Osteoblast (primary cell): ENCODE measurements at regions not wholly inside any gene's neighbourhood (a gene's known extent, or its start where the extent isn't known, plus 50 kb on each side); places are given as distances from the start of the nearest gene placed in this dataset.

Source experiments
- DNase-seq: peaks from one replicate; pipeline ENCODE4 v3.0.0; 2011; ENCODE audit warnings: low spot score, mixed read lengths; ENCODE audit not compliant: insufficient read length; ENCODE audit errors: missing footprints
- H2AFZ ChIP-seq: 2 replicates; pipeline ENCODE4 v1.6.0; 2011; ENCODE audit warnings: mild to moderate bottlenecking, low read length
- H3K27ac ChIP-seq: 2 replicates; pipeline ENCODE4 v1.5.1; 2011; ENCODE audit warnings: mild to moderate bottlenecking, low read depth, low read length, moderate library complexity
- H3K27me3 ChIP-seq: 2 replicates; pipeline ENCODE4 v1.6.0; 2012; ENCODE audit warnings: mild to moderate bottlenecking, control low read depth, inconsistent platforms, low read length, moderate library complexity; ENCODE audit not compliant: insufficient read depth
- H3K36me3 ChIP-seq: 2 replicates; pipeline ENCODE4 v1.5.1; 2011; ENCODE audit warnings: mild to moderate bottlenecking, low read length, control low read depth, moderate library complexity; ENCODE audit not compliant: insufficient read depth
- H3K4me1 ChIP-seq: 2 replicates; pipeline ENCODE4 v1.5.1; 2011; ENCODE audit warnings: mild to moderate bottlenecking, low read length, control low read depth, moderate library complexity; ENCODE audit not compliant: insufficient read depth
- H3K4me2 ChIP-seq: 2 replicates; pipeline ENCODE4 v1.6.0; 2011; ENCODE audit warnings: mild to moderate bottlenecking, low read length; ENCODE audit not compliant: insufficient read depth
- H3K4me3 ChIP-seq: fragments of 200-600 bp; sonication (generic); 3 replicates; pipeline ENCODE4 v1.5.1; 2012; ENCODE audit warnings: mild to moderate bottlenecking, low read length, inconsistent platforms; ENCODE audit not compliant: insufficient read depth
- H3K79me2 ChIP-seq: 2 replicates; pipeline ENCODE4 v1.6.0; 2012; ENCODE audit warnings: mild to moderate bottlenecking, low read length, control low read depth, inconsistent platforms; ENCODE audit not compliant: insufficient read depth
- H3K9me3 ChIP-seq: 2 replicates; pipeline ENCODE4 v1.5.1; 2011; ENCODE audit warnings: low read depth, low read length, control low read depth
- H4K20me1 ChIP-seq: 2 replicates; pipeline ENCODE4 v1.6.0; 2012; ENCODE audit warnings: mild to moderate bottlenecking, low read length, control low read depth; ENCODE audit not compliant: insufficient read depth
- TF ChIP-seq, protein P1 (sequence below): IDR thresholded peaks from 2 replicates; pipeline ENCODE4 v1.5.1; 2011; ENCODE audit warnings: mild to moderate bottlenecking, low read depth, low read length, moderate library complexity; ENCODE audit errors: extremely low read depth

DNA sequence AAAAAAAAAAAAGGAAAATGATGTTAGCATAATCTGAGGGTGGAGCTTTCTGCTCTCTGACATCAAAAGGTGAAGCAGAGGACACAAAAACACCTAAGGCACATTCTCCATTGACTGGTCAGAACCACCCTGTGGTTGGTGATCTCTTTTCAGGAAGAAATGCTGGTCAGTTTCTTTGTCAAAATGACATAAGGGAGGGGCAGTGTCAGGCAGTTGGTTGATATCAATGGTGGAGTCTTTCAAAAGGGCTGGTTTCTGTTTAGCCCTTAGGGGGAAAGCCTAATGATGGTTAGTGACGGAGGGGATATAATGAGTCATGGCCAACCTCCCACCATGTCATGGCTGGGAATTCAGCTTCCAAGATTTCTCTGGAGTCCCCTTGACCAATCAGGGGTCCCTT is 185.9 kb upstream of the GBE1 start:
- Histone ChIP-seq H3K27ac (no peak overlapping the region), H3K36me3 (no peaks in the 10 kb centered on the region), H3K79me2 (no peaks in the 10 kb centered on the region), H3K9me3 (no peaks in the 10 kb centered on the region), H3K4me1 (no peaks in the 10 kb centered on the region), H3K27me3 (no peaks in the 10 kb centered on the region), H3K4me3 (no peak overlapping the region), H4K20me1 (no peaks in the 10 kb centered on the region), H2AFZ (no peak overlapping the region), H3K4me2 (no peak overlapping the region)
- TF ChIP-seq, protein P1, sequence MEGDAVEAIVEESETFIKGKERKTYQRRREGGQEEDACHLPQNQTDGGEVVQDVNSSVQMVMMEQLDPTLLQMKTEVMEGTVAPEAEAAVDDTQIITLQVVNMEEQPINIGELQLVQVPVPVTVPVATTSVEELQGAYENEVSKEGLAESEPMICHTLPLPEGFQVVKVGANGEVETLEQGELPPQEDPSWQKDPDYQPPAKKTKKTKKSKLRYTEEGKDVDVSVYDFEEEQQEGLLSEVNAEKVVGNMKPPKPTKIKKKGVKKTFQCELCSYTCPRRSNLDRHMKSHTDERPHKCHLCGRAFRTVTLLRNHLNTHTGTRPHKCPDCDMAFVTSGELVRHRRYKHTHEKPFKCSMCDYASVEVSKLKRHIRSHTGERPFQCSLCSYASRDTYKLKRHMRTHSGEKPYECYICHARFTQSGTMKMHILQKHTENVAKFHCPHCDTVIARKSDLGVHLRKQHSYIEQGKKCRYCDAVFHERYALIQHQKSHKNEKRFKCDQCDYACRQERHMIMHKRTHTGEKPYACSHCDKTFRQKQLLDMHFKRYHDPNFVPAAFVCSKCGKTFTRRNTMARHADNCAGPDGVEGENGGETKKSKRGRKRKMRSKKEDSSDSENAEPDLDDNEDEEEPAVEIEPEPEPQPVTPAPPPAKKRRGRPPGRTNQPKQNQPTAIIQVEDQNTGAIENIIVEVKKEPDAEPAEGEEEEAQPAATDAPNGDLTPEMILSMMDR: no peak
- DNase-seq: no peak

DNA sequence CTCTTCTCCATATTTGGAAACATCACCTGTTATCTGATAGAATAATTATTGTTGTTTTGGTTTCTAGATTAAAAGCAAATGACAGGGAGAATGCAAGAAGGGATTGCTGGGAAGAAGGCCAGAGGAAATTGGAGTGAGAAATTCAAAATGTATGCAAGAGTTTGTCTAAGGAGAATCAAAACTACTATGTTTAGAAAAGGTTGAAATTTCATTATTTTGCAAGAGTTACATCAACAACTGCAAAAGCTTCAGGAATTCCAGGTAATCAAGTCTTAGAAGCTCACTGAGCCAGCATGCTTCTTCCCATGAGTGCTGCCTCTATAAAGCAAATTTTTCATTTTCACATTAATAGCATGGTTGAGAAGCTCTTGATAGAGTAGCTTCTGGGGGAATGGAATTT is 177.2 kb upstream of the GBE1 start:
- H3K4me2 ChIP-seq: no peak overlapping the region
- TF ChIP-seq, protein P1: no peak
- H2AFZ ChIP-seq: no peak overlapping the region
- no peak overlapping the region for H3K4me3 ChIP-seq
- no peaks in the 10 kb centered on the region for H3K36me3 ChIP-seq
- no peak for DNase-seq
- H3K27ac ChIP-seq: no peak overlapping the region
- no peaks in the 10 kb centered on the region for H3K4me1 ChIP-seq
- no peaks in the 10 kb centered on the region for H3K27me3 ChIP-seq
- H4K20me1 ChIP-seq: no peaks in the 10 kb centered on the region
- H3K79me2 ChIP-seq: no peaks in the 10 kb centered on the region
- H3K9me3 ChIP-seq: no peaks in the 10 kb centered on the region

DNA sequence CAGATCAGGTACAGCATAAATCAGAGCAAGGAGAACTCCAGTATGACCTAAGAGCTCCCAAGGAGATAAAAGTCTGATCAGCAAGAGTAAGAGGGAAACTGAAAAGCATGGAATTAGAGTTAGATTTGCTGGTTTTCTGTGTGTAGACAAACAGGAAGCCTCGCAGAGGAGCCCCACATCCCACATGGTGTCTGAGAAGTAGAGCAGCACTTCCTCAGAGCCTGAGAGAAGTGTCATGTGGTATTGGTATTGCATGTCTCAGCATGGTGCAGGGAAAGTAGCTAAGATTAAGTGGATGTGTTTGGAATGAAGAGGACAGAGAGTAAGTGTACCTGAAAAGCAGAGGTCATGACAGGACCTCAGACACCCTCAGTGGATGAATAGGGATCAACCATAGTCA is 175.4 kb upstream of the GBE1 start:
- H3K4me1 ChIP-seq: no peaks in the 10 kb centered on the region
- H3K4me3 ChIP-seq: no peak overlapping the region
- TF ChIP-seq, protein P1: no peak
- no peaks in the 10 kb centered on the region for H3K27me3 ChIP-seq
- no peaks in the 10 kb centered on the region for H3K36me3 ChIP-seq
- no peaks in the 10 kb centered on the region for H3K79me2 ChIP-seq
- no peaks in the 10 kb centered on the region for H4K20me1 ChIP-seq
- no peaks in the 10 kb centered on the region for H3K9me3 ChIP-seq
- no peak for DNase-seq
- no peak overlapping the region for H3K4me2 ChIP-seq
- H3K27ac ChIP-seq: no peak overlapping the region
- no peak overlapping the region for H2AFZ ChIP-seq

DNA sequence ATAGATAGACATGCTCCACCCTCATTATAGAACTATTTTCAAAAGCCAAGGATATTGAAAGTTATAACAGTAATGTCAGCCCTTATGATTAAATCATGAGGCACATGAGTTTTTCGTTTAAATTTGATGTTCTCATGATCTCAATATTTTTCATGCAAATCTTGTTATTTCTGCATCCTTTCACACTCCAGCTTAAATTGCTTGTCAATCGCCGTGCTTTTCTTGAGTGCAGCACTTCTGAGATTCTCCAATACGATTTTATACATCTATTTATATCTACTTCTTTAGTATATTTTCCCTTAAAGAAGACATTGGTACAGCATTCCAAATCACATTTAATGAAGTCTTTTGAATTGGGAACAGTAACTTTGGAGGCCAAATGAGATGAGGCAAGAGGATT is 171.2 kb upstream of the GBE1 start:
- H3K27ac ChIP-seq: no peak overlapping the region
- no peak overlapping the region for H3K4me2 ChIP-seq
- TF ChIP-seq, protein P1: no peak
- H4K20me1 ChIP-seq: no peaks in the 10 kb centered on the region
- no peaks in the 10 kb centered on the region for H3K79me2 ChIP-seq
- no peak overlapping the region for H2AFZ ChIP-seq
- DNase-seq: no peak
- H3K9me3 ChIP-seq: no peaks in the 10 kb centered on the region
- H3K4me3 ChIP-seq: no peak overlapping the region
- H3K27me3 ChIP-seq: no peaks in the 10 kb centered on the region
- no peaks in the 10 kb centered on the region for H3K36me3 ChIP-seq
- H3K4me1 ChIP-seq: no peaks in the 10 kb centered on the region
